Spleen (tissue), 7 donors: ENCODE measurements at regions not wholly inside any gene's neighbourhood (a gene's known extent, or its start where the extent isn't known, plus 50 kb on each side); places are given as distances from the start of the nearest gene placed in this dataset.

ENCODE experiments used
- POLR2A ChIP-seq, 3 donors: fragments of 450-650 bp; IDR thresholded peaks; one replicate each; pipeline ENCODE4 v1.5.1; 2017; ENCODE audit warnings: antibody characterized with exemption in 3 of 3, mild to moderate bottlenecking in 1 of 3
- POLR2AphosphoS5 ChIP-seq, 3 donors: sonication (generic); formaldehyde crosslinking; IDR thresholded peaks; one replicate each; pipeline ENCODE4 v1.5.1; 2017; ENCODE audit warnings: antibody characterized with exemption in 3 of 3
- TF ChIP-seq, protein P1 (sequence below), 11 experiments: fragments of 200-600 bp in 7 of 11; fragments of 450-650 bp in 4 of 11; sonication (generic) in 4 of 11; IDR thresholded peaks in 8 of 11; conservative IDR thresholded peaks in 3 of 11; 1 replicate in 7 of 11; 2 replicates in 4 of 11; pipeline versions ENCODE4 v1.4.0 to v1.8.0; 2016 to 2021; ENCODE audit warnings: antibody characterized with exemption in 11 of 11, inconsistent platforms in 4 of 11, mild to moderate bottlenecking in 1 of 11
- donor health status: DM: no; HTN: no; CAD: no; lungs with moderate emphysema.
- donor health status: DM: no; HTN: no; CAD: no.
- donor health status: DM: no; HTN: no; CAD: no.

DNA sequence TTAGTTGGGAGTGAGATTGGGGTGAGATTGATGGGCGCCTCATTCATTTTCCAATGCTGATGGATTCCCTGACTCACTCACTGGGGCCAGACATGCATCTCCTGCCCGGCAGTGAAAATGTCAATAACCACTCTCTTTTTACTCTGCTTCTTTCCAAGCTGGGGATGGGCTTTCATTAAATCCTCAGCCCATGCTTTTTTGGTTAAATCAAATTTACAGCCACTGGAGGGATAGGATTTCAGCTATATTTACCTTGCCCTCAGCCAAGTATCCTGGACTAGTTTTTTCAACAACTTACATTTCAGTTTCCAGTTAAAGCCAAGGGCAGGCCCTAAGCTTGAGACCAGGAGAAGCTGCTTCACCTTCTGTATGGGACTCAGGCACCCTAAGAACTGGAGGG, 162.8 kb downstream of the TSN start:
- TF ChIP-seq, protein P1, sequence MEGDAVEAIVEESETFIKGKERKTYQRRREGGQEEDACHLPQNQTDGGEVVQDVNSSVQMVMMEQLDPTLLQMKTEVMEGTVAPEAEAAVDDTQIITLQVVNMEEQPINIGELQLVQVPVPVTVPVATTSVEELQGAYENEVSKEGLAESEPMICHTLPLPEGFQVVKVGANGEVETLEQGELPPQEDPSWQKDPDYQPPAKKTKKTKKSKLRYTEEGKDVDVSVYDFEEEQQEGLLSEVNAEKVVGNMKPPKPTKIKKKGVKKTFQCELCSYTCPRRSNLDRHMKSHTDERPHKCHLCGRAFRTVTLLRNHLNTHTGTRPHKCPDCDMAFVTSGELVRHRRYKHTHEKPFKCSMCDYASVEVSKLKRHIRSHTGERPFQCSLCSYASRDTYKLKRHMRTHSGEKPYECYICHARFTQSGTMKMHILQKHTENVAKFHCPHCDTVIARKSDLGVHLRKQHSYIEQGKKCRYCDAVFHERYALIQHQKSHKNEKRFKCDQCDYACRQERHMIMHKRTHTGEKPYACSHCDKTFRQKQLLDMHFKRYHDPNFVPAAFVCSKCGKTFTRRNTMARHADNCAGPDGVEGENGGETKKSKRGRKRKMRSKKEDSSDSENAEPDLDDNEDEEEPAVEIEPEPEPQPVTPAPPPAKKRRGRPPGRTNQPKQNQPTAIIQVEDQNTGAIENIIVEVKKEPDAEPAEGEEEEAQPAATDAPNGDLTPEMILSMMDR (IDR thresholded peaks at IDR 0.05 in 8 of 11, conservative IDR thresholded peaks at IDR 0.05 in 3 of 11) = no peak
- TF ChIP-seq POLR2AphosphoS5 (IDR thresholded peaks at IDR 0.05) (no peak), POLR2A (IDR thresholded peaks at IDR 0.05) (no peak)
